H1 (cell line): ENCODE measurements at regions not wholly inside any gene's neighbourhood (a gene's known extent, or its start where the extent isn't known, plus 50 kb on each side); places are given as distances from the start of the nearest gene placed in this dataset.

Source experiments
- CTCF ChIA-PET: fragments of 300-600 bp; sonication (Branson Sonifier 250); formaldehyde crosslinking; loops from one replicate; lab custom pipeline; 2021; ENCODE audit not compliant: partially characterized antibody; lab: Charles Lee
- POLR2A ChIA-PET: fragments of 300-600 bp; sonication (Branson Sonifier 250); formaldehyde crosslinking; loops from one replicate; lab custom pipeline; 2021; ENCODE audit warnings: inconsistent platforms; ENCODE audit not compliant: partially characterized antibody; lab: Charles Lee
- DNase-seq, 2 experiments: peaks; one replicate each; pipeline versions ENCODE4 v3.0.0 to v3.0.0-alpha.2; 2010 to 2022; ENCODE audit warnings: low spot score in 2 of 2, low read depth in 1 of 2, mixed read lengths in 1 of 2
- FAIRE-seq: peaks from 2 replicates; lab custom pipeline; 2011; peaks lifted over from hg19 to GRCh38; lab: Jason Lieb, UNC
- H2AFZ ChIP-seq: 2 replicates; pipeline ENCODE4 v1.8.1; 2012; ENCODE audit warnings: low read length, inconsistent platforms
- H2AK5ac ChIP-seq: 2 replicates; pipeline ENCODE4 v1.6.1; 2013; ENCODE audit warnings: low read depth, low read length
- H2BK120ac ChIP-seq: replicated peaks from 2 replicates; pipeline ENCODE3; 2013; ENCODE audit warnings: low read depth, low read length, inconsistent platforms
- H2BK12ac ChIP-seq: 2 replicates; pipeline ENCODE4 v1.6.1; 2013; ENCODE audit warnings: low read depth, low read length
- H2BK15ac ChIP-seq: 2 replicates; pipeline ENCODE4 v1.6.1; 2013; ENCODE audit warnings: low read length
- H2BK20ac ChIP-seq: 2 replicates; pipeline ENCODE4 v1.6.1; 2013; ENCODE audit warnings: low read length
- H2BK5ac ChIP-seq: 2 replicates; pipeline ENCODE4 v1.6.1; 2013; ENCODE audit warnings: low read depth, low read length
- H3K14ac ChIP-seq: 2 replicates; pipeline ENCODE4 v1.6.1; 2013; ENCODE audit warnings: inconsistent platforms; ENCODE audit not compliant: insufficient read length
- H3K18ac ChIP-seq: 2 replicates; pipeline ENCODE4 v1.6.1; 2013; ENCODE audit warnings: low read length; ENCODE audit errors: extremely low read depth
- H3K23ac ChIP-seq: 2 replicates; pipeline ENCODE4 v1.6.1; 2013; ENCODE audit warnings: inconsistent platforms; ENCODE audit not compliant: insufficient read length
- H3K23me2 ChIP-seq: 2 replicates; pipeline ENCODE4 v1.6.1; 2013; ENCODE audit warnings: low read depth, low read length
- H3K27ac ChIP-seq: 2 replicates; pipeline ENCODE4 v1.6.1; 2011; ENCODE audit warnings: low read depth, low read length, inconsistent platforms
- H3K27me3 ChIP-seq, 4 experiments: replicated peaks in 1 of 4; 1 replicate in 1 of 4; 2 replicates in 3 of 4; pipeline versions ENCODE4 v1.6.1 to v1.8.1; 2011 to 2013; ENCODE audit warnings: low read length in 3 of 4, mild to moderate bottlenecking in 3 of 4, inconsistent platforms in 2 of 4, mixed read lengths in 2 of 4, moderate library complexity in 1 of 4; ENCODE audit not compliant: control insufficient read depth in 3 of 4, insufficient read depth in 3 of 4; ENCODE audit errors: extremely low read depth in 1 of 4
- H3K36me3 ChIP-seq, 4 experiments: 2 replicates each; pipeline versions ENCODE4 v1.6.1 to v1.8.1; 2011 to 2013; ENCODE audit warnings: mild to moderate bottlenecking in 4 of 4, low read length in 3 of 4, moderate library complexity in 2 of 4, control low read depth in 1 of 4, inconsistent platforms in 1 of 4; ENCODE audit not compliant: insufficient read depth in 4 of 4, control insufficient read depth in 2 of 4
- H3K4ac ChIP-seq: replicated peaks from 2 replicates; pipeline ENCODE3; 2013; ENCODE audit warnings: low read length, low read depth, mixed read lengths, inconsistent platforms; ENCODE audit not compliant: insufficient read length
- H3K4me1 ChIP-seq, 4 experiments: replicated peaks in 1 of 4; 1 replicate in 1 of 4; 2 replicates in 3 of 4; pipeline versions ENCODE4 v1.6.1 to v1.8.1; 2011 to 2013; ENCODE audit warnings: low read length in 3 of 4, inconsistent platforms in 2 of 4, mixed read lengths in 1 of 4; ENCODE audit not compliant: insufficient read depth in 4 of 4, control insufficient read depth in 3 of 4
- H3K4me2 ChIP-seq, 2 experiments: 2 replicates each; pipeline versions ENCODE4 v1.6.1 to v1.8.1; 2011 to 2013; ENCODE audit warnings: low read depth in 2 of 2, low read length in 2 of 2, control low read depth in 1 of 2, inconsistent platforms in 1 of 2, mild to moderate bottlenecking in 1 of 2; ENCODE audit not compliant: insufficient read depth in 1 of 2
- H3K4me3 ChIP-seq, 4 experiments: fragments of 200-600, 300-600 bp in 1 of 4; sonication (generic), shearing (Covaris generic), sonication (Bioruptor Twin) in 1 of 4; 2 replicates each; pipeline versions ENCODE4 v1.5.1 to v1.8.1; 2011 to 2016; ENCODE audit warnings: low read length in 4 of 4, low read depth in 3 of 4, control low read depth in 2 of 4, inconsistent platforms in 2 of 4, mild to moderate bottlenecking in 2 of 4, mixed read lengths in 1 of 4, moderate library complexity in 1 of 4; ENCODE audit not compliant: insufficient read depth in 2 of 4; ENCODE audit errors: extremely low read depth in 1 of 4
- H3K56ac ChIP-seq: replicated peaks from 2 replicates; pipeline ENCODE3; 2013; ENCODE audit warnings: low read depth, mild to moderate bottlenecking, mixed read lengths, low read length, inconsistent platforms; ENCODE audit not compliant: insufficient read length
- H3K79me1 ChIP-seq: 2 replicates; pipeline ENCODE4 v1.6.1; 2013; ENCODE audit warnings: low read depth, low read length, control low read depth
- H3K79me2 ChIP-seq, 2 experiments: 2 replicates each; pipeline versions ENCODE4 v1.6.1 to v1.8.1; 2012 to 2013; ENCODE audit warnings: low read length in 2 of 2, mild to moderate bottlenecking in 2 of 2, inconsistent platforms in 1 of 2; ENCODE audit not compliant: insufficient read depth in 2 of 2, control insufficient read depth in 1 of 2
- H3K9ac ChIP-seq, 4 experiments: replicated peaks in 1 of 4; 1 replicate in 1 of 4; 2 replicates in 3 of 4; pipeline versions ENCODE4 v1.6.1 to v1.8.1; 2011 to 2013; ENCODE audit warnings: low read depth in 3 of 4, low read length in 3 of 4, control low read depth in 2 of 4, mild to moderate bottlenecking in 2 of 4, moderate library complexity in 2 of 4, inconsistent platforms in 1 of 4; ENCODE audit errors: extremely low read depth in 1 of 4
- H3K9me3 ChIP-seq, 2 experiments: 2 replicates each; pipeline versions ENCODE4 v1.6.1 to v1.8.1; 2012 to 2013; ENCODE audit warnings: mild to moderate bottlenecking in 2 of 2, moderate library complexity in 2 of 2, control low read depth in 1 of 2, inconsistent platforms in 1 of 2, low read depth in 1 of 2, low read length in 1 of 2, mixed read lengths in 1 of 2; ENCODE audit not compliant: insufficient read depth in 2 of 2
- H4K20me1 ChIP-seq, 2 experiments: replicated peaks in 1 of 2; 2 replicates each; pipeline versions ENCODE3 to v1.8.1; 2011 to 2013; ENCODE audit warnings: inconsistent platforms in 2 of 2, low read length in 2 of 2, mild to moderate bottlenecking in 1 of 2; ENCODE audit not compliant: insufficient read depth in 2 of 2, control insufficient read depth in 1 of 2
- H4K5ac ChIP-seq: 2 replicates; pipeline ENCODE4 v1.6.1; 2013; ENCODE audit warnings: low read length, low read depth, mixed read lengths, inconsistent platforms; ENCODE audit not compliant: insufficient read length
- H4K8ac ChIP-seq: 2 replicates; pipeline ENCODE4 v1.8.0; 2013; ENCODE audit warnings: mild to moderate bottlenecking, moderate library complexity, low read length, inconsistent platforms; ENCODE audit not compliant: insufficient read depth; ENCODE audit errors: extremely low read depth
- H4K91ac ChIP-seq: replicated peaks from 2 replicates; pipeline ENCODE3; 2013; ENCODE audit warnings: low read length, mixed read lengths, inconsistent platforms; ENCODE audit not compliant: insufficient read length
- KDM1A ChIP-seq: fragments of 200-600, 300-600 bp; sonication (generic); IDR thresholded peaks from 2 replicates; pipeline ENCODE4 v1.7.1; 2016; ENCODE audit warnings: mild to moderate bottlenecking, low read length, borderline replicate concordance
- KDM5A ChIP-seq: fragments of 200-600 bp; IDR thresholded peaks from 2 replicates; pipeline ENCODE4 v1.7.1; 2012; ENCODE audit warnings: mild to moderate bottlenecking, low read length, inconsistent platforms, mixed read lengths
- TEAD4 ChIP-seq: IDR thresholded peaks from 2 replicates; pipeline ENCODE4 v1.6.1; 2012; ENCODE audit warnings: low read depth, low read length, inconsistent platforms, mixed read lengths
- WGBS, 2 experiments: shearing (Covaris generic) in 1 of 2; methylation state at CpG; one replicate each; pipeline versions ENCODE4 v1.1.6 to v1.1.7; 2013 to 2015; ENCODE audit warnings: low lambda C conversion rate in 2 of 2, mixed read lengths in 2 of 2, inconsistent platforms in 1 of 2, low coverage in 1 of 2, missing lambda C conversion rate in 1 of 2; ENCODE audit not compliant: insufficient replicate concordance in 2 of 2, insufficient coverage in 1 of 2, insufficient read length in 1 of 2; ENCODE audit errors: extremely low coverage in 1 of 2, missing lambda C conversion rate in 1 of 2; 5-methylcytosine and 5-hydroxymethylcytosine counted together

DNA sequence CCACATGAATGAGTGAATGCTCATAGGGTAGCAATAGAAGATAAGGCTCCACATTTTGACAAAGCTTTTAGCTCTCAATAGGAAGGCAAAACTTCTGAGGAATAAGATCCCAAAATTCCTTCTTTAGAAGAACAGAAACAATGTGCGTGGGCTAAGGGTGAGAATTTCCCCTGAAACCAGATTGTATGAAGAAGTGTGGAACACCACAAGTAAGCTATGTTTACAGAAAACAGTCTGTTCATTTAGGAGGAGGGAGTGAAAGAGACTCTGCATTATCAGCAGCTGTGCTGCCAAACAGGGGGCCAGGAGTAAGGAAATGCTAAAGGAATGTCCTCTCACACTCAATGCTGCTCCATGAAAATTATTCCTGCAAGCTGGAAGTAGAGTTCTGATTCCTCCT is 851.6 kb downstream of the CENPC start:
- TF ChIP-seq KDM1A (no peak), TEAD4 (no peak), KDM5A (no peak)
- Histone ChIP-seq H3K23me2 (no peaks in the 10 kb centered on the region), H2BK120ac (no peak overlapping the region), H3K27me3 (no peaks in the 10 kb centered on the region), H3K18ac (no peak overlapping the region), H3K4ac (no peak overlapping the region), H3K36me3 (no peaks in the 10 kb centered on the region), H2AFZ (peak overlapping the region; percentile 84), H2BK5ac (no peak overlapping the region), H2BK15ac (no peak overlapping the region), H3K9me3 (no peaks in the 10 kb centered on the region), H3K79me2 (no peaks in the 10 kb centered on the region), H3K56ac (no peak overlapping the region), H3K9ac (no peak overlapping the region), H2AK5ac (no peak overlapping the region), H4K5ac (no peak overlapping the region), H3K4me3 (no peak overlapping the region), H3K27ac (no peak overlapping the region), H4K8ac (no peak overlapping the region), H4K20me1 (no peaks in the 10 kb centered on the region), H4K91ac (no peak overlapping the region), H2BK12ac (no peak overlapping the region), H3K79me1 (no peaks in the 10 kb centered on the region), H2BK20ac (no peak overlapping the region), H3K4me1 (peaks cover 0 to 5% (median 0%) of the 10 kb centered on the region in 4 experiments; a peak in 1 of 7 replicates), H3K23ac (no peak overlapping the region), H3K14ac (no peak overlapping the region), H3K4me2 (no peak overlapping the region)
- DNase-seq, result no peak
- ChIA-PET POLR2A (no interaction called here), CTCF (no interaction called here)
- peak; percentile 28 for FAIRE-seq
- 88% methylated on average over 1 of the region's 1 CpG; no CpG with 5 or more reads in 1 of the 2 experiments for WGBS, 2 experiments
